Pancreas (tissue), 10 donors: ENCODE measurements at regions not wholly inside any gene's neighbourhood (a gene's known extent, or its start where the extent isn't known, plus 50 kb on each side); places are given as distances from the start of the nearest gene placed in this dataset.
"Not testable (repeated sequence)": the region's sequence is repeated elsewhere in the genome, so short reads cannot be mapped to it uniquely, and the experiment has no call there.

Source experiments
- ATAC-seq, 4 donors: fragments of 200-7000 bp; cut with Tn5 transposase; one replicate each; pipeline versions ENCODE4 v1.8.0 to v1.9.1; 2020; ENCODE audit warnings: mild to moderate bottlenecking in 4 of 4, moderate library complexity in 4 of 4
- DNase-seq, 6 donors: peaks; one replicate each; pipeline ENCODE4 v3.0.0-alpha.2; 2020
- FAIRE-seq: peaks from 2 replicates; lab custom pipeline; 2012; peaks lifted over from hg19 to GRCh38; lab: Jason Lieb, UNC
- H3K27ac ChIP-seq, 4 donors: fragments of 200-600 bp; sonication (generic); 1 replicate in 3 of 4; 2 replicates in 1 of 4; pipeline versions ENCODE4 v1.5.0 to v1.8.0; 2020
- H3K27me3 ChIP-seq, 4 donors: fragments of 200-600 bp; one replicate each; pipeline ENCODE4 v1.8.0; 2021
- H3K36me3 ChIP-seq, 3 donors: fragments of 200-600 bp; sonication (generic) in 1 of 3; one replicate each; pipeline versions ENCODE4 v1.5.0 to v1.8.0; 2020 to 2021
- H3K4me1 ChIP-seq, 3 donors: fragments of 200-600 bp; one replicate each; pipeline ENCODE4 v1.8.0; 2021
- H3K4me3 ChIP-seq, 4 donors: fragments of 200-600 bp; sonication (generic) in 2 of 4; one replicate each; pipeline versions ENCODE4 v1.5.0 to v1.8.0; 2020 to 2021
- H3K9me3 ChIP-seq, 4 donors: fragments of 200-600 bp; one replicate each; pipeline ENCODE4 v1.8.0; 2021
- WGBS, 2 donors: extraction: QIAGEN DNeasy Blood & Tissue Kit; methylation state at CpG; one replicate each; pipeline ENCODE4 v1.1.7; 2013; 5-methylcytosine and 5-hydroxymethylcytosine counted together
- intact Hi-C, 3 donors: fragments of 100-400 bp; cut with DNase I; formaldehyde crosslinking; loops; one replicate each; pipeline versions ENCODE4 v1.11.1 to v1.14.2; 2022
- TF ChIP-seq, protein P1 (sequence below), 4 donors: fragments of 200-600 bp; sonication (generic) in 3 of 4; IDR thresholded peaks; one replicate each; pipeline versions ENCODE4 v1.5.0 to v1.8.0; 2021; ENCODE audit warnings: antibody characterized with exemption in 4 of 4
- donor health status: healthy with polysubstance abuse.
- donor health status: DM: no; HTN: no; CAD: no; lungs with moderate emphysema.
- donor health status: DM: no; HTN: no; CAD: no.
- donor health status: control.
- donor health status: control.
- donor health status: Bipolar disorder and iron deficiency.
- donor health status: DM: yes; HTN: yes; CAD: no.
- donor health status: DM: no; HTN: no; CAD: no.
- donor health status: DM: no; HTN: no; CAD: no.
- donor health status: DM: yes; HTN: yes; CAD: no.

GRCh38 chr17:36690190-36690589 lies 88.8 kb downstream of the MRM1 start:
- FAIRE-seq = no peak
- no peak for DNase-seq
- Histone ChIP-seq H3K36me3 (no peaks in the 10 kb centered on the region), H3K27me3 (no peaks in the 10 kb centered on the region), H3K27ac (no peak overlapping the region), H3K4me1 (no peaks in the 10 kb centered on the region), H3K4me3 (no peak overlapping the region), H3K9me3 (no peaks in the 10 kb centered on the region)
- TF ChIP-seq, protein P1, sequence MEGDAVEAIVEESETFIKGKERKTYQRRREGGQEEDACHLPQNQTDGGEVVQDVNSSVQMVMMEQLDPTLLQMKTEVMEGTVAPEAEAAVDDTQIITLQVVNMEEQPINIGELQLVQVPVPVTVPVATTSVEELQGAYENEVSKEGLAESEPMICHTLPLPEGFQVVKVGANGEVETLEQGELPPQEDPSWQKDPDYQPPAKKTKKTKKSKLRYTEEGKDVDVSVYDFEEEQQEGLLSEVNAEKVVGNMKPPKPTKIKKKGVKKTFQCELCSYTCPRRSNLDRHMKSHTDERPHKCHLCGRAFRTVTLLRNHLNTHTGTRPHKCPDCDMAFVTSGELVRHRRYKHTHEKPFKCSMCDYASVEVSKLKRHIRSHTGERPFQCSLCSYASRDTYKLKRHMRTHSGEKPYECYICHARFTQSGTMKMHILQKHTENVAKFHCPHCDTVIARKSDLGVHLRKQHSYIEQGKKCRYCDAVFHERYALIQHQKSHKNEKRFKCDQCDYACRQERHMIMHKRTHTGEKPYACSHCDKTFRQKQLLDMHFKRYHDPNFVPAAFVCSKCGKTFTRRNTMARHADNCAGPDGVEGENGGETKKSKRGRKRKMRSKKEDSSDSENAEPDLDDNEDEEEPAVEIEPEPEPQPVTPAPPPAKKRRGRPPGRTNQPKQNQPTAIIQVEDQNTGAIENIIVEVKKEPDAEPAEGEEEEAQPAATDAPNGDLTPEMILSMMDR (IDR thresholded peaks at IDR 0.05) = no peak
- ATAC-seq = no peak
- 69 to 85% methylated on average over 4 of the region's 4 CpGs for WGBS, 2 donors
- intact Hi-C loops = no loop called here

- no peaks in the 10 kb centered on the region for H3K27me3 ChIP-seq
- no peak for FAIRE-seq
- TF ChIP-seq, protein P1 (IDR thresholded peaks at IDR 0.05) = no peak
- WGBS, 2 donors = 45 to 53% methylated on average over 3 of the region's 3 CpGs
- H3K4me1 ChIP-seq = no peaks in the 10 kb centered on the region
- H3K4me3 ChIP-seq = no peak overlapping the region
- no peaks in the 10 kb centered on the region for H3K9me3 ChIP-seq
- no peak overlapping the region for H3K27ac ChIP-seq
- H3K36me3 ChIP-seq = no peaks in the 10 kb centered on the region
- ATAC-seq = no peak
- intact Hi-C loops = no loop called here
- no peak for DNase-seq
Measured at GRCh38 chr17:36691606-36692005, 90.2 kb downstream of the MRM1 start.

DNA sequence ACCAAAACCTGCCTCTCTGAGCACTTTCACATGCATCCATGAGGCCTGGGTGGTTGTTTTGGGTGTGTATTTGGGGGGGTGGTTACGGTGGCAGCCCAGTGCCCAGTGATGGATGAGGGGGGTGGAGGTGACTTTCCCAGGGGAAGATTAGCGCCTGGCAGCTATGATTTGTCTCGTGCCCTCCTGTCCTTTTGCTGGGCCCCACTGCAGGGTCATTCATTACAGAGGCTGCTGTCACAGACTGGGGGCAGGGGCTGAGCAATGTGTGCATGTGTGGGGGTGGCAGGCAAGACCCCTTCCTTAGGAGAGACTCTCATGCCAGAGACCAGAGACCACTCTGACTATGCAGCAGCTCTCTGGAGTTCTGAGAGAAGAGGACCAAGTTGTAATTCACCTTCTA lies 93.7 kb downstream of the MRM1 start:
- ATAC-seq = no peak
- no peaks in the 10 kb centered on the region for H3K9me3 ChIP-seq
- H3K4me3 ChIP-seq = no peak overlapping the region
- intact Hi-C loops = no loop called here
- no peaks in the 10 kb centered on the region for H3K4me1 ChIP-seq
- no peak for FAIRE-seq
- H3K36me3 ChIP-seq = no peaks in the 10 kb centered on the region
- no peak overlapping the region for H3K27ac ChIP-seq
- WGBS, 2 donors = 30 to 49% methylated on average over 3 of the region's 3 CpGs
- TF ChIP-seq, protein P1 (IDR thresholded peaks at IDR 0.05) = no peak
- no peak for DNase-seq
- H3K27me3 ChIP-seq = peaks cover 0 to 4% (median 0%) of the 10 kb centered on the region in 4 donors

DNA sequence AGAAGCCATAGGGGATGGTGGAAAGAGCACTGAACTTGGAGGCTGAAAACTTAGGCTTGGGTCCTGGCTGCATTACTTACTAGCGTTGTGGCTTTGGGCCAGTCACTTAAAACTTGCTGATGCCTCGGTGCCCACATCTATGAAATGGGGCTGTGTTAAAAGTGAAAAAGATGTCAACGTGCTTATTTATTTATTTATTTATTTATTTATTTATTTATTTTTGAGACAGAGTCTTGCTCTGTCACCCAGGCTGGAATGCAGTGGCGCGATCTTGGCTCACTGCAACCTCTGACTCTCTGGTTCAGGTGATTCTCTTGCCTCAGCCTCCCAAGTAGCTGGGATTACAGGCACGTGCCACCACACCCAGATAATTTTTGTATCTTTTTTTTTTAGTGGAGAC lies 94.3 kb downstream of the MRM1 start:
- intact Hi-C loops, ATAC-seq, H3K4me1 ChIP-seq, H3K9me3 ChIP-seq, H3K36me3 ChIP-seq, H3K27ac ChIP-seq, FAIRE-seq, DNase-seq, H3K4me3 ChIP-seq, H3K27me3 ChIP-seq: not testable (repeated sequence)
- 74 to 78% methylated on average over 6 of the region's 6 CpGs for WGBS, 2 donors

- WGBS, 2 donors = 44 to 45% methylated on average over 1 of the region's 1 CpG
- TF ChIP-seq, protein P1 (IDR thresholded peaks at IDR 0.05) = no peak
- Histone ChIP-seq H3K27ac (no peak overlapping the region), H3K9me3 (no peaks in the 10 kb centered on the region), H3K4me1 (no peaks in the 10 kb centered on the region), H3K27me3 (peaks cover 0 to 4% (median 0%) of the 10 kb centered on the region in 4 donors), H3K36me3 (no peaks in the 10 kb centered on the region), H3K4me3 (no peak overlapping the region)
- DNase-seq (no peak), ATAC-seq (no peak), FAIRE-seq (no peak)
- intact Hi-C loops = no loop called here
Measured at GRCh38 chr17:36696805-36697204, 95.4 kb downstream of the MRM1 start.
